ENCODE measurements at regions not wholly inside any gene's neighbourhood (a gene's known extent, or its start where the extent isn't known, plus 50 kb on each side); places are given as distances from the start of the nearest gene placed in this dataset.
"Not testable (repeated sequence)": the region's sequence is repeated elsewhere in the genome, so short reads cannot be mapped to it uniquely, and the experiment has no call there.

GRCh38 chr1:79493702-79494101 is 487.2 kb upstream of the ADGRL4 start:
- not testable (repeated sequence) for DNase-seq (ENCODE audit: low read depth in 4 of 4, low spot score in 2 of 4)

GRCh38 chr1:79488572-79489121 is 482.1 kb upstream of the ADGRL4 start:
- DNase-seq (ENCODE audit: low read depth in 4 of 4, low spot score in 2 of 4) = not testable (repeated sequence)

GRCh38 chr1:79478728-79479373 is 472.3 kb upstream of the ADGRL4 start:
- no peak for DNase-seq (ENCODE audit: low read depth in 4 of 4, low spot score in 2 of 4)

- DNase-seq (ENCODE audit: low read depth in 4 of 4, low spot score in 2 of 4) = no peak
These were observed 471.6 kb upstream of the ADGRL4 start for GRCh38 chr1:79478160-79478559.

- DNase-seq (ENCODE audit: low read depth in 4 of 4, low spot score in 2 of 4) = no peak
These were observed 465.6 kb upstream of the ADGRL4 start for GRCh38 chr1:79472067-79472656.

- no peak for DNase-seq (ENCODE audit: low read depth in 4 of 4, low spot score in 2 of 4)
These were observed 462.6 kb upstream of the ADGRL4 start for GRCh38 chr1:79469139-79469538.

GRCh38 chr1:79460773-79461436 is 454.4 kb upstream of the ADGRL4 start:
- DNase-seq (ENCODE audit: low read depth in 4 of 4, low spot score in 2 of 4) = no peak

GRCh38 chr1:79457562-79458224 is 451.2 kb upstream of the ADGRL4 start:
- DNase-seq (ENCODE audit: low read depth in 4 of 4, low spot score in 2 of 4) = no peak

GRCh38 chr1:79448426-79448825 is 441.9 kb upstream of the ADGRL4 start:
- DNase-seq (ENCODE audit: low read depth in 4 of 4, low spot score in 2 of 4) = no peak

GRCh38 chr1:79441238-79441637 is 434.7 kb upstream of the ADGRL4 start:
- DNase-seq (ENCODE audit: low read depth in 4 of 4, low spot score in 2 of 4) = no peak

GRCh38 chr1:79437540-79437939 is 431.0 kb upstream of the ADGRL4 start:
- no peak for DNase-seq (ENCODE audit: low read depth in 4 of 4, low spot score in 2 of 4)

GRCh38 chr1:79431340-79431739 is 424.8 kb upstream of the ADGRL4 start:
- no peak for DNase-seq (ENCODE audit: low read depth in 4 of 4, low spot score in 2 of 4)

GRCh38 chr1:79430437-79430836 is 423.9 kb upstream of the ADGRL4 start:
- no peak for DNase-seq (ENCODE audit: low read depth in 4 of 4, low spot score in 2 of 4)

GRCh38 chr1:79422726-79423125 is 416.2 kb upstream of the ADGRL4 start:
- no peak for DNase-seq (ENCODE audit: low read depth in 4 of 4, low spot score in 2 of 4)

GRCh38 chr1:79398501-79398900 is 392.0 kb upstream of the ADGRL4 start:
- no peak for DNase-seq (ENCODE audit: low read depth in 4 of 4, low spot score in 2 of 4)

- no peak for DNase-seq (ENCODE audit: low read depth in 4 of 4, low spot score in 2 of 4)
These were observed 390.4 kb upstream of the ADGRL4 start for GRCh38 chr1:79396901-79397300.

GRCh38 chr1:79388694-79389361 is 382.3 kb upstream of the ADGRL4 start:
- DNase-seq (ENCODE audit: low read depth in 4 of 4, low spot score in 2 of 4) = no peak

GRCh38 chr1:79386730-79387129 is 380.2 kb upstream of the ADGRL4 start:
- no peak for DNase-seq (ENCODE audit: low read depth in 4 of 4, low spot score in 2 of 4)

GRCh38 chr1:79380078-79380477 is 373.5 kb upstream of the ADGRL4 start:
- no peak for DNase-seq (ENCODE audit: low read depth in 4 of 4, low spot score in 2 of 4)

GRCh38 chr1:79376106-79376505 is 369.6 kb upstream of the ADGRL4 start:
- no peak for DNase-seq (ENCODE audit: low read depth in 4 of 4, low spot score in 2 of 4)

- DNase-seq (ENCODE audit: low read depth in 4 of 4, low spot score in 2 of 4) = no peak
These were observed 368.8 kb upstream of the ADGRL4 start for GRCh38 chr1:79375352-79375751.
